GM12891 (cell line): ENCODE measurements at regions not wholly inside any gene's neighbourhood (a gene's known extent, or its start where the extent isn't known, plus 50 kb on each side); places are given as distances from the start of the nearest gene placed in this dataset.

Experiments used
- DNase-seq: peaks from one replicate; pipeline ENCODE4 v3.0.0; 2011; ENCODE audit warnings: low spot score; ENCODE audit not compliant: insufficient read length
- FAIRE-seq: peaks from 2 replicates; lab custom pipeline; 2011; peaks lifted over from hg19 to GRCh38; lab: Jason Lieb, UNC
- PAX5 ChIP-seq: IDR thresholded peaks from 2 replicates; pipeline ENCODE4 v1.6.1; 2011; ENCODE audit warnings: low read length, moderate library complexity, mild to moderate bottlenecking; ENCODE audit not compliant: insufficient read depth, severe bottlenecking
- POLR2A ChIP-seq: IDR thresholded peaks from 2 replicates; pipeline ENCODE4 v1.6.1; 2011; ENCODE audit warnings: low read depth, low read length, control low read depth
- POLR2AphosphoS5 ChIP-seq: IDR thresholded peaks from 2 replicates; pipeline ENCODE4 v1.6.1; 2011; ENCODE audit warnings: low read depth, low read length, control low read depth
- POU2F2 ChIP-seq: IDR thresholded peaks from 2 replicates; pipeline ENCODE4 v1.6.1; 2011; ENCODE audit warnings: low read depth, mild to moderate bottlenecking, control low read depth, low read length, moderate library complexity
- SPI1 ChIP-seq: IDR thresholded peaks from 2 replicates; pipeline ENCODE4 v1.6.1; 2011; ENCODE audit warnings: low read depth, low read length, control low read depth
- TAF1 ChIP-seq: IDR thresholded peaks from 2 replicates; pipeline ENCODE4 v1.6.1; 2011; ENCODE audit warnings: low read depth, low read length, control low read depth

DNA sequence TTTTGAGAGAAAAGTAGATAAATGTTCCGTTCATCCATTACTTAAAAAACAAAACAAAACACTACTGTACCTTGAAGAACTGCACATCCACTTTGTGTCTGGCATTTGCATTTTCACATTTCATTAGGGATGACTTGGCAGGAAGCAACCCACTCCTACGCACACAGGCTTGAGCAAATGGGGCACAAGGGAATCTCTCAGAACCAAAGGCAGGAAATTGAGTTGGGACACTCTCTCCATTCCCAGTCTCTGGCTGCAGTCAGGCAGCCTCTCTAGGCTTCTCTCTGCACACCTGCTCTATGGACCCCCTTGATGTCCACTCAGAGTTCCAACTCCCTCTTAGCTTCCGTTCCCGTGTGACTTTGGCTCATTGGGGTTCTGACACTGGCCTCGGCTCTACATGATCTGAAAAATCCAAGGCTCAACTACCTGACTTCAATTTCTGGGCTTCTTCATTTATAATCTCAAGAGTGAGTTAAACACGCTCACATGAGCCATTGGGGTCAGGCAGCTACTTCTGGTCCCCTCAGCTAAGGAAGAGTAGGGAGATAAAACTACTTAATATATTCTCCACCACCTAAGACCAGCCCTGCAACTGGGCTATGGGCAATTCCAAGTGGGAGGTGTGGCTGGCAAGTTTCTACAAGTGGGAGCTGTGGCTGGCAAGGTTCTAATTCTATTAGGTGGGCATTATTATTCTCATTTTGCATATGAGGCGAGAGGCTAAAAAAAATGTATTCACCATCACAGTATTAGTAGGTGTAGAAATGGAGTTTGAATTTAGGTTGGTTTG lies 251.9 kb downstream of the SOD2 start:
- DNase-seq (no peak), FAIRE-seq (no peak)
- TF ChIP-seq PAX5, result no peak
- TF ChIP-seq POLR2A, result no peak
- TF ChIP-seq POLR2AphosphoS5, result no peak
- no peak for TF ChIP-seq POU2F2
- TF ChIP-seq TAF1, result no peak
- TF ChIP-seq SPI1, result no peak

DNA sequence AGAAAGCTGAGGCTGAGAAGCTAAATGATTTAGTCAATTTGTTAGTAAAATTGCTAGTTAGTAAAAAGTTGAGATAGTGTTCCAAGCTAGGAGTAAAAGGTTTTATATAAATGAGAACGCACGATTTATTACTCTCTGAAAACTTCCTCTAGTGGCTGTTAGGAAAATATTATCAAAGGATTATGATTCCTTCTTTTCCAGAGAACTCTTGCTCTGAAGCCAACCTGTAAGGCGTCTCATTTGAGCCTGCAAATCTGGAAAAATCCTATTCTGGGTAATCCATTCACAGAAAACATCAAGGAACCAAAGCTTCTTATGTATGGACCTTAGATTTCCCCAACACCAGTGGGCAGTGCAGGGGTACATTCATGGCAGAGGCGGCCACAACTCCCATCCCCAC lies 252.7 kb downstream of the SOD2 start:
- TF ChIP-seq TAF1, result no peak
- no peak for TF ChIP-seq POU2F2
- no peak for TF ChIP-seq SPI1
- TF ChIP-seq PAX5, result no peak
- DNase-seq (no peak), FAIRE-seq (no peak)

DNA sequence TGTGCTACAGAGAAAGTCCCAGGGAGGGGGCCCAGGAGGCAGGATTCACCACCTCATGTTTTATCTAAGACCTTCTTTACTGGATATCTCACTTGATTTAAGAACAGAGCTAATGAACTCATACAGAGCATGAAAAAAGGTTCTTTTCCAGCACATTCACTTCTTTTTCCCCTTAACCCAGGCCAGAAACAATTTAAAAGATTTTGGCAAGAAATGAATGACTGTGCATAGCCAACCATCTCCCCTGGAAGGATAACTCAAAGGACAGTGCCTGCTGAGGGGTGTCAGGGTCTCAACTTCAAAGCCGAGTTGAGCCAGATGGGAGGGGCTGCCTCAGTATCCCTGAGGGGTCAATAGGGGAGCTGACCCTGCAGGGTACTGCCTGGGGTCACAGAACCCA lies 253.4 kb downstream of the SOD2 start:
- TF ChIP-seq POLR2A (no peak), TAF1 (no peak), SPI1 (no peak), POU2F2 (no peak), POLR2AphosphoS5 (no peak), PAX5 (no peak)
- DNase-seq, result no peak
- FAIRE-seq, result no peak

DNA sequence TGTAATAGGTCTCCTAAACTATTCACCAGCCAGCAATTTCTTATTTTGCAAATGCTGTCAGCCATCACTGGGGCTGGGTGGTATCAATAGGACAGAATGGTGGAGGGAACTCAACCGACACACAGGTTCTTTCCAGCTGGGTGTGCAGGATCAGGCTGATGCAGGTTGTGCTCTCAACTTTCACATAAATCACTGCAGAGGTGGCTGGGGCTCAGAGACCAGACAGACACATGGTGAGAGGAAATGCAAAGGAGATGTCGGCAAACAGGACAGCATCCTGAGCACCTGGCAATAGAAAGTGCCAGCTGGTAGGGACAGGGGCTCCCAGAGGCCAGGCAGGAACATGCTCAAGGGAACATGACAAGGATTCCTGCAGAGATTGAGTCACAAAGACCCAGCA lies 254.9 kb downstream of the SOD2 start:
- no peak for DNase-seq
- no peak for FAIRE-seq
- TF ChIP-seq SPI1 (no peak), TAF1 (no peak), PAX5 (no peak), POU2F2 (no peak), POLR2AphosphoS5 (no peak), POLR2A (no peak)

- FAIRE-seq, result no peak
- DNase-seq, result no peak
- TF ChIP-seq TAF1 (no peak), POLR2AphosphoS5 (no peak), PAX5 (no peak), SPI1 (no peak), POU2F2 (no peak), POLR2A (no peak)
Measured at GRCh38 chr6:159436581-159436980, 256.5 kb downstream of the SOD2 start.

- FAIRE-seq (no peak), DNase-seq (no peak)
- no peak for TF ChIP-seq POLR2A
- no peak for TF ChIP-seq PAX5
- no peak for TF ChIP-seq POU2F2
- no peak for TF ChIP-seq SPI1
- no peak for TF ChIP-seq POLR2AphosphoS5
- TF ChIP-seq TAF1, result no peak
Measured at GRCh38 chr6:159435701-159436100, 257.3 kb downstream of the SOD2 start.

DNA sequence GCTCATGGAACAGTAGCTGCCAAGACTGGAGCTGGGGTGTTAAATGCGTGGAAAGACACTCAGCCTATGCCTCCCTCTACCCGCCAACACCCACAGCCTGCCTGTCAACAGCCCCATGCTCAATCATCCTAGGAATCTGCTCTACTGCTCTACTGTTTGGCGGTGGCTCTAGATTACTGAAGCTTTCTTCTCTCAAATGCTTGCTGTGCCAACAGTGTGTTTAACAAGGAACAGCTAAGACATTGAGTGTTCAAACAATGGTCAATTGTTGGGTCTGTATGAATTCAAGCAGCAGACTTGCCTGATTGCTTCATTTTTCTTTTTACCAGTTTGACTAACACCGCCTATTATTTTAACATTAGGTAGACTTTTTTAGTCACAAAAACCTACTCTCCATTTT lies 258.6 kb downstream of the SOD2 start:
- FAIRE-seq (no peak), DNase-seq (no peak)
- TF ChIP-seq POLR2AphosphoS5 (no peak), PAX5 (no peak), TAF1 (no peak), POLR2A (no peak), POU2F2 (no peak), SPI1 (no peak)

- TF ChIP-seq PAX5, result no peak
- TF ChIP-seq TAF1, result no peak
- TF ChIP-seq SPI1, result no peak
- TF ChIP-seq POLR2AphosphoS5, result no peak
- TF ChIP-seq POLR2A, result no peak
- FAIRE-seq (no peak), DNase-seq (no peak)
Measured at GRCh38 chr6:159433550-159433949, 259.5 kb downstream of the SOD2 start.

DNA sequence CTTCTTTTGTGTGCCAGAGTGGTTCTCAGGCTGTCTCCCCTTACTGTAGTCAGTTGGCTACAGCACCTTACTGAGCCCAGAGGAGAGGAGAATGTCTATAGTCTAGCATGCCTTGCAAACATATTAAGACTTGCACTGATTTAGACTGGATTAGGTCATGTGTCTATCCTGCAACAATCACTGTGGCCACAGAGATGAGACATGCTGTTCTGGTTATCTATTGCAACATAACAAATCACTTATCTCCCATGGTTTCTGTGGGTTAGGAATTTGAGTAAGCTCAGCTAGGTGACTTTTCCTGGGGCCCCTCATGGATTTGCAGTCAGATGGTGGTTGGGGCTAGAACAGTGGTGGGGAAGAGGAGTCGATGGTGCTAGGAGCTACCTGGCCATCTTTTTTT lies 261.3 kb downstream of the SOD2 start:
- TF ChIP-seq SPI1 (no peak), TAF1 (no peak), PAX5 (no peak), POU2F2 (no peak), POLR2A (no peak), POLR2AphosphoS5 (no peak)
- DNase-seq (no peak), FAIRE-seq (no peak)

- TF ChIP-seq SPI1, result no peak
- no peak for TF ChIP-seq PAX5
- FAIRE-seq (no peak), DNase-seq (no peak)
Measured at GRCh38 chr6:159430323-159430722, 261.1 kb downstream of the FNDC1 start.

DNA sequence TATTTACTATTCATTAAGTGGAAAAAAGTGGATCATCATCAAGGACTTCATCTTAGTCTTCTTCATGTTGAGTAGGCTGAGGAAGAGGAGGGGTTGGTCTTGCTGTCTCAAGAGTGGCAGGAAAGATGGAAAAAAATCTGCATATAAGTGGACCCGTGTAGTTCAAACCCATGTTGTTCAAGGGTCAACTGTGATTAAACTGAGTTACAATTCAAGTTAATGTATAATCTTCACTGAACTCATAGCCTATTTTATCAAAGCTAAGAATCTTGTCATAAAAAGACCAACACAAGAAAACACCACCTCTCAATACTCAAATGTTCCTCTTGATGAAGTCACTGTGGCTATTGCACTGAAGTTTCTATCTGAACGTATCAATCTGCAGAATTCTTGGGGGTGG lies 260.2 kb downstream of the FNDC1 start:
- FAIRE-seq, result no peak
- no peak for TF ChIP-seq POLR2AphosphoS5
- no peak for TF ChIP-seq POU2F2
- no peak for TF ChIP-seq SPI1
- no peak for TF ChIP-seq TAF1
- no peak for TF ChIP-seq PAX5
- no peak for TF ChIP-seq POLR2A
- no peak for DNase-seq
